ENCODE measurements at regions not wholly inside any gene's neighbourhood (a gene's known extent, or its start where the extent isn't known, plus 50 kb on each side); places are given as distances from the start of the nearest gene placed in this dataset.

GRCh38 chr1:219686171-219686570 is 73.3 kb upstream of the ZC3H11B start:
- no peak for ATAC-seq
- Histone ChIP-seq H3K36me3 (replicated peaks in 1 of 2; ENCODE audit: control insufficient read depth in 1 of 2, insufficient read depth in 2 of 2, low read length in 2 of 2) (no peaks in the 10 kb centered on the region), H3K9me3 (ENCODE audit: low read length) (no peaks in the 10 kb centered on the region), H3K79me2 (ENCODE audit: insufficient read depth, low read length) (no peaks in the 10 kb centered on the region), H2AFZ (ENCODE audit: low read length) (no peak overlapping the region), H3K9ac (ENCODE audit: insufficient read depth, low read depth, low read length) (no peak overlapping the region), H3K4me3 (replicated peaks in 1 of 3; ENCODE audit: insufficient read depth in 1 of 3, low read depth in 2 of 3, low read length in 3 of 3) (no peak overlapping the region), H3K27me3 (ENCODE audit: control insufficient read depth in 1 of 2, insufficient read depth in 2 of 2, low read length in 2 of 2) (no peaks in the 10 kb centered on the region; a peak in 1 of 5 replicates), H4K20me1 (ENCODE audit: insufficient read depth, low read length) (no peaks in the 10 kb centered on the region), H3K4me2 (ENCODE audit: low read depth, low read length) (no peak overlapping the region), H3K4me1 (ENCODE audit: insufficient read depth, low read length) (no peaks in the 10 kb centered on the region), H3K27ac (ENCODE audit: extremely low read length, insufficient read depth, low read length) (no peak overlapping the region)
- in situ Hi-C loops (cut with HindIII; ENCODE audit: extremely low pct_ligation_motif_present, low pct_unique_long_range_greater_than_20kb) (no loop called here), intact Hi-C loops (cut with micrococcal nuclease; ENCODE audit: unreplicated experiment) (no loop called here)
- 35% methylated on average over 2 of the region's 2 CpGs for WGBS (ENCODE audit: low lambda C conversion rate)
- DNase-seq (ENCODE audit: low spot score), result no peak
- POLR2A ChIA-PET, result no interaction called here
- TF ChIP-seq ZNF557 (CRISPR knock-in tag; IDR thresholded peaks at IDR 0.05), result no peak
- TF ChIP-seq BRF2 (CRISPR knock-in tag; IDR thresholded peaks at IDR 0.05), result no peak
- no peak for TF ChIP-seq NCOA2 (CRISPR knock-in tag; IDR thresholded peaks at IDR 0.05)
- TF ChIP-seq KDM5A (IDR thresholded peaks at IDR 0.05; ENCODE audit: borderline replicate concordance, low read length), result no peak
- no peak for TF ChIP-seq PRDM15 (CRISPR knock-in tag; IDR thresholded peaks at IDR 0.05)
- TF ChIP-seq ZNF232 (CRISPR knock-in tag; IDR thresholded peaks at IDR 0.05; ENCODE audit: borderline replicate concordance), result no peak
- TF ChIP-seq PAWR (CRISPR knock-in tag; IDR thresholded peaks at IDR 0.05; ENCODE audit: borderline replicate concordance), result no peak
- TF ChIP-seq NFIC (IDR thresholded peaks at IDR 0.05; ENCODE audit: low read length), result no peak
- TF ChIP-seq HOXA7 (CRISPR knock-in tag; IDR thresholded peaks at IDR 0.05), result no peak
- TF ChIP-seq SATB2 (CRISPR knock-in tag; IDR thresholded peaks at IDR 0.05), result no peak
- TF ChIP-seq ZNF879 (CRISPR knock-in tag; IDR thresholded peaks at IDR 0.05), result no peak
- FAIRE-seq, result no peak
- CTCF ChIA-PET (ENCODE audit: low intra/inter-chr PET ratio, low total read pairs), result no interaction called here
- BruUV-seq (replicated peaks), result no TSS peak

Measured in HepG2 (cell line).